GM21786 (cell line): ENCODE measurements at regions not wholly inside any gene's neighbourhood (a gene's known extent, or its start where the extent isn't known, plus 50 kb on each side); places are given as distances from the start of the nearest gene placed in this dataset.
"Not testable (repeated sequence)": the region's sequence is repeated elsewhere in the genome, so short reads cannot be mapped to it uniquely, and the experiment has no call there.

Experiments
- ATAC-seq: cut with Tn5 transposase; IDR thresholded peaks from one replicate; pipeline ENCODE4 v1.9.1; 2021; ENCODE audit not compliant: unreplicated experiment

DNA sequence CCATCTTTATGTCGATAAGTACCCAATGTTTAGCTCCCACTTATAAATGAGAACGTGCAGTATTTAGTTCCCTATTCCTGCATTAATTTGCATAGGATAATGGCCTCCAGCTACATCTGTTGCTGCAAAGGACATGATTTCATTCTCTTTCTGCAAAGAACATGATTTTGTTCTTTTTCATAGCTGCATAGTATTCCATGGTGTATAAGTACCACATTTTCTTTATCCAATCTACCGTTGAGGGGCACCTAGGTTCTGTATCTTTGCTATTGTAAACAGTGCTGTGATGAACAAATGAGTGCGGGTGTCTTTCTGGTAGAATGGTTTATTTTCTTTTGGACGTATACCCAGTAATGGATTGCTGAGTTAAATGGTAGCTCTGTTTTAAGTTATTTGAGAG lies 63.0 kb downstream of the HLX start:
- ATAC-seq: no peak

DNA sequence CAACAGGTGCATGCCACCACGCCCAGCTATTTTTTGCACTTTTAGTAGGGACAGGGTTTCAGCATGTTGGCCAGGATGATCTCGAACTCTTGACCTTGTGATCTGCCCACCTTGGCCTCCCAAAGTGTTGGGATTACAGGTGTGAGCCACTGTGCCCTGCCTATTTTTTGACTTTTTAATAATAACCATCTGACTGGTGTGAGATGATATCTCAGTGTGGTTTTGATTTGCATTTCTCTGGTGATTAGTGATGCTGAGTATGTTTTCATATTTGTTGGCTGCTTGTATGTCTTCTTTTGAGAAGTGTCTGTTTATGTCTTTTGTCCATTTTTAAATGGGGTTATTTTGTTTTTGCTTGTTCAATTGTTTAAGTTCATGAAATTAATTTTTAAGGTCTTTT lies 63.7 kb downstream of the HLX start:
- not testable (repeated sequence) for ATAC-seq

DNA sequence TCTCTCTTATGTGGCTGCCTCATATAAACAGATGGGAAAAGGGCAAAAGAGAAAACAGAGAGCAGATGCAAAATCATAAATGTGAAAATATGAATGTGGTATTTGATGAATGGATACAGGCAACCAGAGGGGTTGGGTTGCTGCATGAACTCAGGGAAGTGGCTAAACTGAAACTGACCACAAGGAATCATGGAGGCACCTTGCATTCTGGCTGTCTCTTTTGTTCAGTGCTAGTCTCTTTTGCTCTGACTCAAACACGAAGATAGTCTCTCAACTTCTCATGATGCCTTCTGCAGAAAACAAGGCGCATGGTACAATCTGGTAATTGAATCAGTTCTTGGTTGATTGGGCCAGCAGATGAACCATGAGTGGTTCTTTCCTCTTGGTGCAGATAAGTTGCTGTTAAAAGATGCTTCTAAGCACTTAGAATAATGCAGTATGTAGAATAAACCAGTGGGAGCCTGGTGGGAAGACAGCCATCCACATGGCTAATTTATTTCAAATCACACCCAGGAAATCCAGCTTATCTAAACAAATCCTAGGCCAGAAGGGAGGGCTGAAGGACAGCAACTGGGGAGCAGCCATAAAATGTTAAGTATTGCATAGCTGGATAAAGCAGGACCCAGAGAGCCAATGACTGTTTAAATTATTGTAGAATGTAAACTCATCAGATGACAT lies 64.2 kb downstream of the HLX start:
- ATAC-seq: no peak

DNA sequence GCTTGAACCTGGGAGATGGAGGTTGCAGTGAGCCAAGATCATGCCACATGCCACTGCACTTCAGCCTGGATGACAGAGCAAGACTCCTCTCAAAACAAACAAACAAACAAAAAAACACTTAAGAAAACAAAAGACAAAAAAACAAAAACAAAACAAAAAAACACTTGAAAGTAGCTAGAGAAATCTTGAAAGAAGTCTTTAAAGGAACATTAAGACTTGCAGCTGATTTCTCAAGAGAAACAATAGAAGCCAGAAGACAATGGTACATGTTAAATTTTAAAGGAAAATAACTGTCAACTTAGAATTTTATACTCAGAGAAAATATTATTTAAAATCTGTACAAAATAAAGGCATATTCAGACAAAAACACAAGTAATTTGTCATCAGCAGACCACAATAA lies 71.3 kb downstream of the HLX start:
- ATAC-seq: no peak

DNA sequence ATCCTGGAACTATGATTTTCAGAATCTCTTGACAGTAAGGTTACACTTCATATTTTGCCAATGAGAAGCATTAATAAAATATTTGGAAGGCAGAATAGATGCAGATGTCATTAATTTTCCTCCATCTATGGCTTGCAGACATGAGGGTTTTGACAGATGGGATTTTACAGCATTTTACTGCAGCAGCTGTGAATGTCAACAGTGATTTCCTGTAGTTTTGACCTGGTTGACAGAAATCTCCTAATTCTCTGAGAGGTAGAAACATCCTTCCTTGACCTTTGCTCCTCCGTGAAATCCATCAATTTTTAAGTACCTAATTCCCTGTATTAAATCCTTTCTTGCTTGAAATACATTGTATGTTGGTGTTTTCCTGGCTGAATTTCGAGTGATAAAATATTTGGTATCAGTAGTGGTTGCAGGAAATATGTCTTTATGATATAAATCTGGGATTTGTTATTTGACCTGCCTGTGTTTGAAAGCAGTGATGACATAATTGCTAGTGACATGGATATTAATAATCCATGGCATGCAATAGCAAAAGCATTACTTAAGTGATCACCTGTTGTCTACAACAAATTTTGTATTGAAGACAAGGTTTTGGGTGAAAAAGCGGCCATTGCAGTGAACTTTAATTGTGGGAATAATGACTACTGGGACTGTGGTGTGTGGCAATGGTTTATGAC lies 73.9 kb downstream of the HLX start:
- ATAC-seq: no peak

DNA sequence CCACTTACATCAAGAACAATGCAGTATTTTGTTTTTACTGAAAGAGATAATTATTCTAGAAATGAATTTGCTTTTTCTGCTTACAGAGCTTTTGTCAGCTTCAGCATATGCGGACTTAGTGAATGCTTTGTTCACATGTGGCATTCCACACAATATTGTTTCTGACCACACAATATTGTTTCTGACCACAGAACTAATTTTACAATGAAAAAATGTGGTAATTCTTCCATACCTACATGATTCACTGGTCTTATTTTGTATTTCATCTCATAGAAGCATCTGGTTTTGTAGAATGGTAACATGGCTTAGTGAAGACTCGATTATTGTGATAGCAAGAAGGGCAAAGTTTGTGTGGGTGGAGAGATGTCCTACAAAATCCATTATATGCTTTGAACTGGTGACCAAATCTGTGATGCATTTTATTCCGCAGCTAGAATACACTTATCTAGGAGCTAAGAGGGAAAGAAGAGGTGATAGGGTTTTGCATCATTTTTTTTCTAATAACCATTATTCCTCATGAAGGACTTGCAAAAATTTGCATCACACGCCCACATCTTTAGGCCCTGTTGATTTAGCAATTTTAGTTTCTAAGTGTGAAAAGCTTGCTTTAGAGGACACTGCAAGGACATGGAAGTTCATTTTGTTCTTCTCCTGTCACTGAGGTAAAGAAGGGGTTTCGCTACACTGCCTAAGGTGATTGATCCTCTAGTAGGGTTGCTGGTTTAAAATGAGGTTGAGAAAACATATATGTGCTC lies 75.3 kb downstream of the HLX start:
- ATAC-seq: no peak

DNA sequence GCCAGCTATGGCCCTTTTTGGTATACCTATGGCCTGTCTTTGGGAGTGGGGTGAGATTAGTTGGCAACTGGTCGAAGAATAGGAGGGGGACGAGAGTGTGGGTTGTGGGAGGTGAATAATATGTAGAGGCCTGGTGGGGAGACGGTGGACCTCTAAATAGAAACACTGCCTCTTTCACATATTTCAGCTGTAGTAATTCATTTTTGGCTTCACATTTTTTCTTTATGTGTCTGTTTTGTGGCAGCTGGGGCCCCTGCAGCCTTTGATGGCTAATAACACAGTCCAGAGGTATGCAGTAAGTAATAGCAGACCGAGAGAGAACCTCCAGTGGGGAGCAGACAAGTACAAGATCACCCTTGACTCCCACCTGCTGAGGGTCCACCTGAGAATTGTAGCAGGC lies 75.9 kb downstream of the HLX start:
- ATAC-seq: no peak

DNA sequence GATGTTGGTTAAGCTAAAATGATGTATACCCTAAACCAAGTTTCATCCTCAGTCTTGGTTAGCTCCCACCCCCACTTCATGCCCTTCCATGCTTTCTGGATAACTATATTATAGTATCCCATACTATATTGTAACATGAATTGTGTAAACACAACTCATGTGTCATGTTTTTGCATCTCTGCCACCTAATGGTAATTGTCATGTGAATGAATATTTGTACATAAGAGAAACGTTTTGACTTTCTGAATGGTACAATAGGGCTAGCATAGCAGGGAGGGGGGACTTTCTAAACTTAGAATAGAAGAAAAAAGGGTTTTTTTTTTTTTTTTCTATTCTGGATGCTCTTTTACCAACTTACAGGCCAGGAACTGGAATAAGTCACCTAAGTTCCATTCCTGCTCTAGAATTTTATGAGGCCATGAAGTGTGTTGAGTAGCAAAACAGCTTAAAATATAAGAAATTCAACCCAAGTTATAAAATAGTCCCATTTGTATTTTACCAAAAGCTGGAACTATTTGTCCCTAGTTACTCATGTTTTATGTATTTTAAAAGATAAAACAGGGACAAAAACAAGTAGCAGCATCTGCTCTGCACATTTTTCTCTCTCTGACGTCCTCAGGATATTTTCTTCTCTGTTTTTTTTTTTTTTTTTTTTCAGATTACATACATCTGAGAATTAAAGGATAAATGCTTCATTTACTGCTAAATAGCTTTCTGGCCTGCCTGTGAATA lies 77.4 kb downstream of the HLX start:
- ATAC-seq: no peak

DNA sequence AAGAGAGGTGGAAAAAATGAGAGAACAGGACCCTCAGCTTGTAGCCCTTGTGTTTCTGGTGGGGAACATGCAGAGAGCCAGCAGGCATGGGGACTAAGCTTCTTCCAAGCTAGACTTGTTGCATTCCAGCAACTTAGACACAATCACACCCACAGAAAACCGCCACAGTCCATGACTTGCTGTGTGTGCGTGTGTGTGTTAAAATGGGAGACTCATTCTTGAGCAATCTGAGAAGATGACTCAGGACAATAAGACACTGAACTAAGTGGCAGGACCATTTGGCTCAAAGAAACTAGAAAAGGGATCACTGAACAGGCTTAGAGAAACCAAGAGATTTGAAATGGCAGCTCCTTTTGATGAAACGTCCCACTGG lies 78.0 kb downstream of the HLX start:
- no peak for ATAC-seq

DNA sequence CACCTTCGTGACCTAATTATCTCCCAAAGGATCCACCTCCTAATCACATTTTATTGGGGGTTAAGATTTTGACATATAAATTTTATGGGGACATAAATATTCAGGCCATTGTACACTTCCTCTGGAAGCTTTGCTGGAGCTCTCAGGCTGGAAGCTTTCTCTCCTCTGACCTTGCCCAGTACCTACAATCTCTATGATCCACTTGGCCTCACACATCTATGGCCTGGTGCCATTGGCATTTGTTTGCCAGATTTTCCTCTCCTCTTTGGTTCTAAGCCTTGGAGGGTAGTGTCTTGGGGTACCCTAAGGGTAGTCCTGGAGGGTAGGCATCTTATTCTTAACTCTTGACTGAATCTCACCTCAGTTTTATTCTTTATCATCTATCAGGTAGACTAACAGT lies 79.0 kb downstream of the HLX start:
- no peak for ATAC-seq

DNA sequence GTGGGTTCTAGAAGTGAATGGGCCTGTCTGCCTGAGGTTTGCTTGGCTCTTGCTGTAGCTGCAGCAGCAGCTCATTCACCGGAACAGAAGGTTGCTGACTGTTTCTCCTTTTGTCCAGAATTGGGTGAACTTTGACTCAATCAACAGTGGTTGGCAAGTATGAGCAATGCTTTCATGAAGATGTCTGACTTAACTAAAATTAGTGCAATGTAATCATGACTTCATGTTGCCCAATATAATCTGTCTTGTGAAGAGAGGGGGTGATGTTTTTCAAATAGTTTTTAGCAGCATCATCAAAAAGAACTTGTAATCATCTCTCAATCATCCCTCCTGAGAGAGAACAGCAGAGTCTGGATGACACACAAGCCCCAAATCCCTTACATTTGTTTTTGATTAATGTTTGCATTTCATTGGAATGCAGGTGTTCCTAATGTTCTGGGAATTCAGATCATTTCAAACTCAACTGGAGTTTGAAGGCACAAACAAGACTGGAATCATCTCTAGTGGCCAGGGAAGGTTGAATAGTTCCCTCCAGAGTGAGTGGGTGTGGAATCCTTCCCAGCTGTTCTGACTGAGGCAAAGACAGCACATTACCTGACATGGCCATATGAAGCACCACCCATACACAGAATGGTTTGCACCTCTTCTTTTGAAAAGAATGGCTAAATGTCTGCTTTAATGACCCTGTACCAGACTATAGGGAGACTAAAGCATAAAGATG lies 82.9 kb downstream of the HLX start:
- ATAC-seq: no peak

DNA sequence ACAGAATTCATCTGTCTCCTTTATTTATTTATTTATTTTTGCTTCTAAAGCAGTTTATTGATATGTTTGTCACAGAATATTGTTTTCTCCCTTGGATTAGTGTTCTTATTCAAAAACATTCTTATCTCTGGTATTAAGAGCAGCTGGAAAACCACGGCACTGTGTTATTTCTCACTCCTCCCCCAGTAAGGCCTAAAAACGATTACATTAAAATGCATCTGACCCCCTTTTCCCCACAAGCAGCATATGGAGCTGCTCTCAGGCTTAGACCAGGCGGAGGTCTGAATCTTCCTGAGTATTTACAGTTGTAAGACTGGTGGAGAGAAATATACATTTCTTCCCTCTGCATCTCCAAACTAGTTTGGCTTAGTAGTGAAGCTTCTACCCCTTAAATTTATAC lies 86.8 kb downstream of the HLX start:
- ATAC-seq: no peak

DNA sequence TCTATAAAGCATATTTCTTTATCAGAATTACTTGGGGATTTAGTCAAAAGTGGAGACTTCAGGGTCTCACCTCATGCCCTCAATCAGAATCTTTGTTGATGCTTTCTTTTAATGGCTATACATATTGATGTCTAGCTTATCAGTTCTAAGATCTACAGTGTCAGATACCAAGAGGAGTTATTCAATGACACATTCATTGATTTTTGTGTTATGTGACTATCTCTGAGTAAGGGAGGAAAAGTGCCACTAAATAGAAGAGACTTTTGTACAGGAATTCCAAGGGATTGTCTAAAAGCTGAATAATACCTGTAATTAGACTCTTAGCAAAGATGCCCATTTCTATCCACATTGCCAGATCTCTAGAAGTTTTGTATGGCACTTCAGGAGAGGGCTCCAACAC lies 87.2 kb downstream of the HLX start:
- ATAC-seq: no peak

DNA sequence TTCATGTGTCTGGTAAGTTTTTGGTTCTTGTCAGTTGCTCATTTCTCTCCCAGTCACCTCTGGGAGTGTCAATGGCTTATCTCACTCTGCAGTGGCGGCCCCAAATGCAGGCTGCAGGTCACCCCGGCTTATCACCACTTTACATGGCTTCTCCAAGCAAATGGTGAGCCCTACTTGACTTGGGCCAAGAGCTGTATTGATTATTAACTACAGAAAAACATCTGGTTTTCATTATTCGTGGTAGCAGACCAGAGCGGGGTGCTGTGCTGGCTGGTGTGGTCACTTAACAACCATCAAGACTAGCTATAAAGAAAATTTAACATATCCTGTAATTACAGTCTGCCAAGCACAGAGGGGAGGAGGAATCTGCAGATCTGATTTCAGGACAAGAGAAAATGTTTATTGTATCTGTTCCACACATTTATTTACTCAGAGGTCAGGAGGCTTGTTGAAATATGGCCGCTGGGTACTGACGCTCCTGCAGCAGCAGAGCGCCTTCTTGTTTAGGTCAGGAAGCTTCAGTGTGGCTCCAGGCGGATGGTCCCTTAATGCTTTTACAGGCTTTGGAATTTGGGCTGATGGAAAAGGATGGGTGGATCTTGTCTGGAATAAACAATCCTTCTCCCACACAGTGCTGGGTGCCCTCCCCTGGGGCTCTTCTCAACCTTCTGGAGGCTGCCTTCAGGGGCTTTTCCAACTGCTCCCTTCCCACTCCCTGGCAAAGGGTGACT lies 87.8 kb downstream of the HLX start:
- ATAC-seq: no peak

DNA sequence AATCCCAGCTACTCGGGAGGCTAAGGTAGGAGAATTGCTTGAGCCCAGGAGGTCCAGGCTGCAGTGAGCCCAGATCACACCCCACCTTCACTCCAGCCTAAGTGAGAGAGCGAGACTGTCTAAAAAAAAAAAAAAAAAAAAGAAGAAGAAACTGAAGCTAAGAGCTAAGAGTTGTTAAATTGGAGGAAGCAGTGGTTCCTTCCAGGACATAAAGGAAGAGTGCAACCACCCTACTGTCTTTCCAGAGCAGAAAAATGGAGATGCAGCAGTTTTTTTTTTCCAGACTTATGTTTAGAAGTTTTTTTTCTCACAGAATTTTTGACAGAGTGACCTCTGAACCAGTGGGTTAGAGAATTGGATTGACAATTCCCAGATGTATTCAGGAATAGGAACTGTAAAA lies 88.7 kb downstream of the HLX start:
- no peak for ATAC-seq

DNA sequence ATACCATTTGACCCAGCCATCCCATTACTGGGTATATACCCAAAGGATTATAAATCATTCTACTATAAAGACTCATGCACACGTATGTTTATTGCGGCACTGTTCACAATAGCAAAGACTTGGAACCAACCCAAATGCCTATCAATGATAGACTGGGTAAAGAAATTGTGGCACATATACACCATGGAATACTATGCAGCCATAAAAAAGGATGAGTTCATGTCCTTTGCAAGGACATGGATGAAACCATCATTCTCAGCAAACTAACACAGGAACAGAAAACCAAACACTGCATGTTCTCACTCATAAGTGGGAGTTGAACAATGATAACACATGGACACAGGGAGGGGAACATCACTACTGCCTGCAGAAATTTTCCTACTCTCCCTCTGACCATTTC lies 90.0 kb downstream of the HLX start:
- ATAC-seq: not testable (repeated sequence)

DNA sequence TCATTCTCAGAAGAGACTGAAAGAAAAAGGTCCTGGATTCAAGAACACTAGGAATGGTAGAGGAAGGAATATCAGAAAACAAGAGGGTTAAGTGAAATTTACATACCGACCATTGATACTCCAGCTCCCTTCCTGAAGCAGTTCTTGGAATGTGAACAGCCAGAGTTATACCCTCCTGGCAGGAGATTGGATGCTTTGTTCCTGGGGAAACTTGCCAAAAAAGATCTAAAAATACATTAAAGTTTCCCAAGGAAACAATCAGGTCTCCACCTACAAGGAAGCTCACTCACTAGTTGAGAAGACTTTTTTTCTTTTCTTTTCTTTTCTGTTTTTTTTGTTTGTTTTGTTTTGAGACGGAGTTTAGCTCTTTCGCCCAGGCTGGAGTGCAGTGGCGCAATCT lies 91.1 kb downstream of the HLX start:
- ATAC-seq: no peak

DNA sequence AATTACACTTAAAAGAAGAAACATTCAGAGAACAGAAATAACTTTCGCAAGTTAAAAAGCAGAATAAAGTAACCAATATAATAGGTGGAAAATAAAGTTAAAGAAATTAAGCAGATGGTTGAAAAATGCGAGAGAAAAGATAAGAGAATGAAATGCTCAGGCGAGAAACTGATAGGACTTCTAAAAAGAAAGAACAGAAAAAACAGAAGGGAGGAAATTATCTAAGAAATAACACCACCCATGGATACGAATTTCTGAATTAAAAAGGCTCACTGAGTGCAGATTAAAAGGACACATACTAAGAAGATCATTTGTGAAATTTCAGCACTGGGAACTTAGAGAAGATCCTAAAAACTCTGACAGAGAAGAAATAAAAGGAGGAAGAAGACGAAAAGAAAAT lies 92.0 kb downstream of the HLX start:
- no peak for ATAC-seq

DNA sequence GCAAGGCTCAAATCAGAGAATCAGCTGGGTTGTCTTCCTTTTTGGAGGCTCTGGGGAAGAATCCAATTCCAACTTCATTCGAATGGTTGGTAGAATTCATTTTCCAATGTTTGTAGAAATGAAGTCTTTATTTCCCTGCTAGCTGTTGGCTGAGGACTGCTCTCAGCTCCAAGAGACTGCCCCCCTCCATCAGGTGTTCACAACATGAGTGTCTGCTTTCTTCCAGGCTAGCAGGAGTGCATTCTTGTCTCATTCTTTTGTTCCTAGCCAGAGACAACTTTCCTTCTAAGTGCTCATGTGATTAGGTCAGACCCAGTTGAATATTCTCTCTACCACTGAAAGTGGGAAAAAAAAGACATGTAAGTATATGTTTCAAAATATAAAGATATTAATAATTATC lies 95.2 kb downstream of the HLX start:
- ATAC-seq: no peak

DNA sequence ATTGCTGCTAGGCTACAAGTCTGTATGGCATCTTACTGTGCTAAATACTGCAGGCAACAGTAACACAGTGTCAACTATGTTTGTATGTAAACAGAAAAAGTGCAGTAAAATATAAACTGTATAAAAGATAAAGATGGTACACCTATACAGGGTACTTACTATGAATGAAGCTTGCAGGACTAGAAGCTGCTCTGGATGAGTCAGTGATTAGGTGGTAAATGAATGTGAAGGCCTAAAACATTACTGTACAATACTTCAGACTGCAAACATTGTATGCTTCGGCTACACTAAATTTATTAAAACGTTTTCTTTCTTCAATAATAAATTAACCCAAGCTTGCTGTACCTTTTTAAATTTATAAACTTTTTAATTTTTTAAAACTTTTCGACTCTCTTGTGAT lies 97.1 kb downstream of the HLX start:
- no peak for ATAC-seq
